Neural crest cell (in vitro differentiated cells): ENCODE measurements at regions not wholly inside any gene's neighbourhood (a gene's known extent, or its start where the extent isn't known, plus 50 kb on each side); places are given as distances from the start of the nearest gene placed in this dataset.

Source experiments
- DNase-seq: peaks from one replicate; pipeline ENCODE4 v3.0.0; 2021; ENCODE audit warnings: low read depth, mixed read lengths, low spot score
- H3K27ac Mint-ChIP-seq: one replicate; pipeline ENCODE4 v1.8.0; 2021; ENCODE audit warnings: mild to moderate bottlenecking, mixed read lengths; ENCODE audit not compliant: unreplicated experiment
- H3K27me3 Mint-ChIP-seq: 2 replicates; pipeline ENCODE4 v1.8.0; 2021; ENCODE audit warnings: low read depth, mild to moderate bottlenecking, mixed read lengths
- H3K36me3 Mint-ChIP-seq: 2 replicates; pipeline ENCODE4 v1.8.0; 2021; ENCODE audit warnings: low read depth, mild to moderate bottlenecking, mixed read lengths
- H3K4me1 Mint-ChIP-seq: 2 replicates; pipeline ENCODE4 v1.8.0; 2021; ENCODE audit warnings: mixed read lengths
- H3K4me3 Mint-ChIP-seq: one replicate; pipeline ENCODE4 v1.8.0; 2021; ENCODE audit warnings: mild to moderate bottlenecking, mixed read lengths
- H3K9me3 Mint-ChIP-seq: 2 replicates; pipeline ENCODE4 v1.8.0; 2021; ENCODE audit warnings: mixed read lengths
- CTCF ChIP-seq: fragments of 200-600 bp; sonication (generic); conservative IDR thresholded peaks from 2 replicates; pipeline ENCODE4 v1.5.0; 2021; ENCODE audit warnings: antibody characterized with exemption, mild to moderate bottlenecking

GRCh38 chr2:8089596-8089995, 592.3 kb upstream of the ID2 start:
- Mint-ChIP-seq H3K9me3 (peaks cover 2% of the 10 kb centered on the region), H3K4me3 (no peak overlapping the region), H3K27ac (no peak overlapping the region), H3K27me3 (no peaks in the 10 kb centered on the region), H3K4me1 (no peaks in the 10 kb centered on the region), H3K36me3 (no peaks in the 10 kb centered on the region)
- TF ChIP-seq CTCF: no peak
- no peak for DNase-seq

GRCh38 chr2:8090748-8091700, 590.8 kb upstream of the ID2 start:
- no peak for DNase-seq
- Mint-ChIP-seq H3K4me1 (no peaks in the 10 kb centered on the region), H3K9me3 (no peaks in the 10 kb centered on the region), H3K4me3 (no peak overlapping the region), H3K27me3 (no peaks in the 10 kb centered on the region), H3K27ac (no peak overlapping the region), H3K36me3 (no peaks in the 10 kb centered on the region)
- no peak for TF ChIP-seq CTCF

- no peak for TF ChIP-seq CTCF
- Mint-ChIP-seq H3K36me3 (no peaks in the 10 kb centered on the region), H3K4me3 (no peak overlapping the region), H3K27ac (no peak overlapping the region), H3K4me1 (no peaks in the 10 kb centered on the region), H3K27me3 (no peaks in the 10 kb centered on the region), H3K9me3 (peaks cover 7% of the 10 kb centered on the region)
- DNase-seq: no peak
Measured at GRCh38 chr2:8094526-8094925, 587.3 kb upstream of the ID2 start.

GRCh38 chr2:8095978-8096377, 585.9 kb upstream of the ID2 start:
- H3K27me3 Mint-ChIP-seq: no peaks in the 10 kb centered on the region
- peaks cover 7% of the 10 kb centered on the region for H3K9me3 Mint-ChIP-seq
- no peak for DNase-seq
- H3K27ac Mint-ChIP-seq: no peak overlapping the region
- no peaks in the 10 kb centered on the region for H3K36me3 Mint-ChIP-seq
- no peak overlapping the region for H3K4me3 Mint-ChIP-seq
- TF ChIP-seq CTCF: no peak
- no peaks in the 10 kb centered on the region for H3K4me1 Mint-ChIP-seq

GRCh38 chr2:8096484-8096883, 585.4 kb upstream of the ID2 start:
- H3K27me3 Mint-ChIP-seq: no peaks in the 10 kb centered on the region
- no peak for TF ChIP-seq CTCF
- H3K4me1 Mint-ChIP-seq: no peaks in the 10 kb centered on the region
- no peak for DNase-seq
- H3K27ac Mint-ChIP-seq: no peak overlapping the region
- H3K9me3 Mint-ChIP-seq: peaks cover 7% of the 10 kb centered on the region
- H3K4me3 Mint-ChIP-seq: no peak overlapping the region
- H3K36me3 Mint-ChIP-seq: no peaks in the 10 kb centered on the region
